SK-N-MC (cell line): ENCODE measurements at regions not wholly inside any gene's neighbourhood (a gene's known extent, or its start where the extent isn't known, plus 50 kb on each side); places are given as distances from the start of the nearest gene placed in this dataset.

Source experiments
- EZH2 ChIP-seq: fragments of 200-600 bp; sonication (generic); IDR thresholded peaks from one replicate; pipeline ENCODE4 v1.6.1; 2017; ENCODE audit warnings: antibody characterized with exemption
- FOXP2 ChIP-seq: optimal IDR thresholded peaks from 2 replicates; pipeline ENCODE3; 2011; ENCODE audit warnings: mild to moderate bottlenecking, moderate library complexity; ENCODE audit not compliant: insufficient read depth; ENCODE audit errors: extremely low read length, control extremely low read depth
- POLR2AphosphoS5 ChIP-seq: IDR thresholded peaks from 2 replicates; pipeline ENCODE4 v1.6.1; 2012; ENCODE audit warnings: mild to moderate bottlenecking, low read depth, low read length, borderline replicate concordance

DNA sequence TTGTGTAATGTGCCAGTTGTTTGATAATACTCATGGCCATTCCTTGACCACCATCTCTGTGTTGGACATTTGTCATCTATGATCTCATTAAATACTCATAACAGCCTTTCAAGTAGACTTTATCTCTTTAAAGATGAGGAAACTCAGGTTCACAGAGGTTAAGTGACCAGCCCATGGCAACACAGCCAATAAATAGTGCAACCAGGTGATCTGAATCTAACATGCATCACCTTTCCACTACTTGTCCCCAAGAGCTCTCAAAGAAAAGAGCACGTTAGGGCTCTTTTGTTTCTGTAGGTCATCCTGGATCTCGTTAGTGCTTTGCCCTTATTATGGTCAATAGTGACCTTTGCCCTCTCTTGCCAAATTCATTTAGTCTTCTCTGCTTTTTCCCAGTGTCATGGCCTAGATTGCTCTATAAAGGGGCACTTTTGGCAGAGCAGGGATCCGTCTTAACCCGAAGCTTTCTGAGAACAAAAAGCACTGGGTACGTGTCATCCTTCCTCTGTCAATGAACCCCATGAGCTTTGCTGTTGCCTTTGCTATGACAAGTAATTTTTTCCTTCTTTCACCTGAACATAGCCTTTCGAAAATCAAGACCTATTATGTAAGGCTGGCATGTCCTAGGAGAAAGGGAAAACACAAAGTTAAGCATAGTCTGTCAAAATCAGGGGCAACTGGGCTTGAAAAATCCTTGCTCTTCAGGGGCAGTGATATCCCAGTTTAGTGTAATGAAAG lies 88.0 kb upstream of the PLXNA2 start:
- TF ChIP-seq EZH2 (no peak), POLR2AphosphoS5 (no peak), FOXP2 (no peak)
